LNCaP clone FGC (cell line): ENCODE measurements at regions not wholly inside any gene's neighbourhood (a gene's known extent, or its start where the extent isn't known, plus 50 kb on each side); places are given as distances from the start of the nearest gene placed in this dataset.
"Not testable (repeated sequence)": the region's sequence is repeated elsewhere in the genome, so short reads cannot be mapped to it uniquely, and the experiment has no call there.

Source experiments
- DNase-seq: peaks from one replicate; pipeline ENCODE4 v3.0.0-alpha.2; 2011; ENCODE audit warnings: low read depth
- H3K4me3 ChIP-seq: 2 replicates; pipeline ENCODE4 v1.5.1; 2011; ENCODE audit warnings: mild to moderate bottlenecking, low read depth, low read length, control low read depth
- CTCF ChIP-seq: IDR thresholded peaks from 2 replicates; pipeline ENCODE4 v1.5.1; 2012; ENCODE audit warnings: mild to moderate bottlenecking; ENCODE audit not compliant: control insufficient read depth, insufficient read depth; ENCODE audit errors: extremely low read depth

- DNase-seq, result no peak
- TF ChIP-seq CTCF, result no peak
- H3K4me3 ChIP-seq, result no peak overlapping the region
Observed at GRCh38 chr15:93779341-93779740, 452.0 kb upstream of the MCTP2 start.

- DNase-seq, result no peak
- TF ChIP-seq CTCF, result no peak
- no peak overlapping the region for H3K4me3 ChIP-seq
Observed at GRCh38 chr15:93771196-93772030, 459.9 kb upstream of the MCTP2 start.

- no peak for TF ChIP-seq CTCF
- DNase-seq, result no peak
- no peak overlapping the region for H3K4me3 ChIP-seq
Observed at GRCh38 chr15:93770788-93771187, 460.6 kb upstream of the MCTP2 start.

GRCh38 chr15:93762036-93762435 is 469.3 kb upstream of the MCTP2 start:
- DNase-seq, result no peak
- no peak overlapping the region for H3K4me3 ChIP-seq
- no peak for TF ChIP-seq CTCF

- no peak for TF ChIP-seq CTCF
- no peak for DNase-seq
- H3K4me3 ChIP-seq, result no peak overlapping the region
Observed at GRCh38 chr15:93759629-93760028, 471.7 kb upstream of the MCTP2 start.

- no peak overlapping the region for H3K4me3 ChIP-seq
- TF ChIP-seq CTCF, result no peak
- no peak for DNase-seq
Observed at GRCh38 chr15:93758824-93759223, 472.5 kb upstream of the MCTP2 start.

- no peak for DNase-seq
- TF ChIP-seq CTCF, result no peak
- no peak overlapping the region for H3K4me3 ChIP-seq
Observed at GRCh38 chr15:93748710-93749109, 482.7 kb upstream of the MCTP2 start.

GRCh38 chr15:93734976-93735375 is 496.4 kb upstream of the MCTP2 start:
- not testable (repeated sequence) for DNase-seq, H3K4me3 ChIP-seq
